ENCODE measurements at regions not wholly inside any gene's neighbourhood (a gene's known extent, or its start where the extent isn't known, plus 50 kb on each side); places are given as distances from the start of the nearest gene placed in this dataset.

DNA sequence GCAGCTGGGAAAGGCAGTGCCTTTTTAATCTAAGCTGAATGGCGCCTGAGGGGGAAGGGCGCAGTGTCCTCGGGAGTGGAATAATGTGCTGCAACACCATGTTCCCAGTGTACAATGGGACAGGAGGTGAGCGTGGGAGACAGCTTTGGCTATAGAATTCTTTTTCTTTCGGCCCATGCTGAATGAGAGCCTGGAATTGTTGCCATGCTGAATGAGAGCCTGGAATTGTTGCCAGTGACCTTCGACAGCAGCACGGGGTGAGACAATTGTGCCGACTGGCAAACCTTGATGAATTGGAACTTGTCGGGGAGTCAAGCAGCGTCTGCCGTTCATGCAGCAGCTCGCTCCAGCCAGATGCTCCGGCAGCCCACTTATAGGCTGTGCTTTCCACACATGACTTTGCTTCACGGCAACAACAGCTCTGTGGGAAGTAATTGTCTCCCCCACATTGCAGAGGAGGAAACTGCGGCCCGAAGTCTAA is 141.4 kb upstream of the E2F8 start:
- TF ChIP-seq, protein P1, sequence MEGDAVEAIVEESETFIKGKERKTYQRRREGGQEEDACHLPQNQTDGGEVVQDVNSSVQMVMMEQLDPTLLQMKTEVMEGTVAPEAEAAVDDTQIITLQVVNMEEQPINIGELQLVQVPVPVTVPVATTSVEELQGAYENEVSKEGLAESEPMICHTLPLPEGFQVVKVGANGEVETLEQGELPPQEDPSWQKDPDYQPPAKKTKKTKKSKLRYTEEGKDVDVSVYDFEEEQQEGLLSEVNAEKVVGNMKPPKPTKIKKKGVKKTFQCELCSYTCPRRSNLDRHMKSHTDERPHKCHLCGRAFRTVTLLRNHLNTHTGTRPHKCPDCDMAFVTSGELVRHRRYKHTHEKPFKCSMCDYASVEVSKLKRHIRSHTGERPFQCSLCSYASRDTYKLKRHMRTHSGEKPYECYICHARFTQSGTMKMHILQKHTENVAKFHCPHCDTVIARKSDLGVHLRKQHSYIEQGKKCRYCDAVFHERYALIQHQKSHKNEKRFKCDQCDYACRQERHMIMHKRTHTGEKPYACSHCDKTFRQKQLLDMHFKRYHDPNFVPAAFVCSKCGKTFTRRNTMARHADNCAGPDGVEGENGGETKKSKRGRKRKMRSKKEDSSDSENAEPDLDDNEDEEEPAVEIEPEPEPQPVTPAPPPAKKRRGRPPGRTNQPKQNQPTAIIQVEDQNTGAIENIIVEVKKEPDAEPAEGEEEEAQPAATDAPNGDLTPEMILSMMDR (IDR thresholded peaks at IDR 0.05) = no peak
- no peak overlapping the region for H3K27ac ChIP-seq
- no peak for ATAC-seq
- H3K4me3 ChIP-seq = no peak overlapping the region
- H3K4me1 ChIP-seq = peaks cover 9% of the 10 kb centered on the region
- H3K9me3 ChIP-seq = no peaks in the 10 kb centered on the region
- H3K27me3 ChIP-seq = no peaks in the 10 kb centered on the region
- intact Hi-C loops (cut with DNase I) = no loop called here
- H3K36me3 ChIP-seq = no peaks in the 10 kb centered on the region
- no peak for DNase-seq

GRCh38 chr11:19380375-19380774 is 139.6 kb upstream of the E2F8 start:
- ATAC-seq = no peak
- Histone ChIP-seq H3K36me3 (no peaks in the 10 kb centered on the region), H3K27me3 (no peaks in the 10 kb centered on the region), H3K9me3 (no peaks in the 10 kb centered on the region), H3K27ac (no peak overlapping the region), H3K4me1 (peaks cover 9% of the 10 kb centered on the region), H3K4me3 (no peak overlapping the region)
- TF ChIP-seq, protein P1 (IDR thresholded peaks at IDR 0.05) = no peak
- intact Hi-C loops (cut with DNase I) = no loop called here
- no peak for DNase-seq

GRCh38 chr11:19379465-19379864 is 138.7 kb upstream of the E2F8 start:
- Histone ChIP-seq H3K27me3 (no peaks in the 10 kb centered on the region), H3K27ac (no peak overlapping the region), H3K9me3 (no peaks in the 10 kb centered on the region), H3K4me1 (peaks cover 9% of the 10 kb centered on the region), H3K36me3 (no peaks in the 10 kb centered on the region), H3K4me3 (no peak overlapping the region)
- ATAC-seq = no peak
- intact Hi-C loops (cut with DNase I) = no loop called here
- no peak for DNase-seq
- TF ChIP-seq, protein P1 (IDR thresholded peaks at IDR 0.05) = no peak

DNA sequence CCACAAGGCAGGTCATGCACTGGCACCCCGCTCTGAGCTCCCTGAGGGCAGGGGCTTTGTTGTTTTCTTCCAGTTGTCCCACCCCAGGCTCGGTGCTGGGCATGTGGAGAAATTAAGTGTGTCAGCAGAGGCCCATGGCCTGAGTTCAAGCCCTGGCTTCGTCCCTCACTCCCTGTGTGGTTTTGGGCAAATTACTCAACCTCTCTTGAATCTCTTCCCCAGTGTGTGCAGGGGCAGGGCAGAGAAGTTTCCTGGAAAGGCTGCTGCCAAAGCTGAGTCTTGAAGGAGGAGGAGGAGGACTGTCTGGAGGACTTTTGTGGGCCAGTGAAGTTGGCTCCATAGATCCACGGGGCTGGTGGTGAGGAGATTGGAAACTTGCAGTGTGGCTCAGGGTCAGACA is 138.1 kb upstream of the E2F8 start:
- no peak overlapping the region for H3K27ac ChIP-seq
- no peak overlapping the region for H3K4me3 ChIP-seq
- ATAC-seq (no peak), DNase-seq (no peak)
- H3K27me3 ChIP-seq = no peaks in the 10 kb centered on the region
- H3K4me1 ChIP-seq = peaks cover 9% of the 10 kb centered on the region
- no peaks in the 10 kb centered on the region for H3K36me3 ChIP-seq
- no peaks in the 10 kb centered on the region for H3K9me3 ChIP-seq
- intact Hi-C loops (cut with DNase I) = no loop called here
- TF ChIP-seq, protein P1 (IDR thresholded peaks at IDR 0.05) = no peak

DNA sequence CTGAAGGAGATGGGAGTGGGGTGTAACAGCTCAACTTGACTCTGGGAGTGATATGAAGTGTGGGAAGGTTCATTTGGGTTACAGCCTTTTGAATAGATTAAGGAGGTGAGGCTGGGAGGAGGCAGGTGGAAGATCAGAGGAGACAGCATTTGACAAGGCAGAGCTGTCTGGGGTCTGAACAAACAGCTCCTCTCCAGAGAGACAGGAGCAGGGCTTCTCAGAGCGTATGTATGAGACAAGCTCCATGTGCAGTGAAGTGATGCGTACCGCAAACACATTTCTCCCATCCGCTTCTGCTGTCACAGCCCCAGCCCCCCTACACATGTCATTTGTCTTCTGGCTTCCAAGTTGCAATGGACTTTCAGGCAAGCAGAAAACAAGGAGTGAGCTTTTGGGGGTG is 137.1 kb upstream of the E2F8 start:
- H3K9me3 ChIP-seq = no peaks in the 10 kb centered on the region
- H3K36me3 ChIP-seq = no peaks in the 10 kb centered on the region
- DNase-seq (no peak), ATAC-seq (no peak)
- TF ChIP-seq, protein P1 (IDR thresholded peaks at IDR 0.05) = no peak
- no peak overlapping the region for H3K4me3 ChIP-seq
- H3K4me1 ChIP-seq = peaks cover 9% of the 10 kb centered on the region
- H3K27ac ChIP-seq = no peak overlapping the region
- intact Hi-C loops (cut with DNase I) = no loop called here
- no peaks in the 10 kb centered on the region for H3K27me3 ChIP-seq

GRCh38 chr11:19375440-19375839 is 134.7 kb upstream of the E2F8 start:
- Histone ChIP-seq H3K4me3 (no peak overlapping the region), H3K27ac (no peak overlapping the region), H3K27me3 (no peaks in the 10 kb centered on the region), H3K9me3 (no peaks in the 10 kb centered on the region), H3K4me1 (peaks cover 8% of the 10 kb centered on the region), H3K36me3 (no peaks in the 10 kb centered on the region)
- ATAC-seq (no peak), DNase-seq (no peak)
- TF ChIP-seq, protein P1 (IDR thresholded peaks at IDR 0.05) = no peak
- intact Hi-C loops (cut with DNase I) = no loop called here

Data from upper lobe of right lung (tissue), 1 donor.